ENCODE measurements at regions not wholly inside any gene's neighbourhood (a gene's known extent, or its start where the extent isn't known, plus 50 kb on each side); places are given as distances from the start of the nearest gene placed in this dataset.

DNA sequence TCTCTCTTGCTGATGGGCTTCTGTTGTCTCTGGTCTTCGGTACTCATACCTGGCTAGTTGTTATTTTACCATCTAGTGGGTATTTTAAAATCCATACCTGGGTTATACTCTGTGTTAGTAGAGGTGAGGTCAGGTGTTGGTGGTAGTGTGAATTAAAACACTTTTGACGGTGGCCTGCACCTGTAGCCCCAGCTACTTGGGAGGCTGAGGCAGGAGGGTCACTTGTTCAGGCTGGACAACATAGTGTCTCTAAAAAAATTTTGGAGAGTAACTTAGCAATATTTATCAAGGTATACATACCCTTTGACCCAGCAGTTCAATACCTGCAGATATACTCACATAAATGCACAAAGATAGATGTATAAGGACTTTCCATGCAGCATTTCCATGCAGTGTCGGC is 55.4 kb downstream of the GSX1 start:
- DNase-seq: no peak

DNA sequence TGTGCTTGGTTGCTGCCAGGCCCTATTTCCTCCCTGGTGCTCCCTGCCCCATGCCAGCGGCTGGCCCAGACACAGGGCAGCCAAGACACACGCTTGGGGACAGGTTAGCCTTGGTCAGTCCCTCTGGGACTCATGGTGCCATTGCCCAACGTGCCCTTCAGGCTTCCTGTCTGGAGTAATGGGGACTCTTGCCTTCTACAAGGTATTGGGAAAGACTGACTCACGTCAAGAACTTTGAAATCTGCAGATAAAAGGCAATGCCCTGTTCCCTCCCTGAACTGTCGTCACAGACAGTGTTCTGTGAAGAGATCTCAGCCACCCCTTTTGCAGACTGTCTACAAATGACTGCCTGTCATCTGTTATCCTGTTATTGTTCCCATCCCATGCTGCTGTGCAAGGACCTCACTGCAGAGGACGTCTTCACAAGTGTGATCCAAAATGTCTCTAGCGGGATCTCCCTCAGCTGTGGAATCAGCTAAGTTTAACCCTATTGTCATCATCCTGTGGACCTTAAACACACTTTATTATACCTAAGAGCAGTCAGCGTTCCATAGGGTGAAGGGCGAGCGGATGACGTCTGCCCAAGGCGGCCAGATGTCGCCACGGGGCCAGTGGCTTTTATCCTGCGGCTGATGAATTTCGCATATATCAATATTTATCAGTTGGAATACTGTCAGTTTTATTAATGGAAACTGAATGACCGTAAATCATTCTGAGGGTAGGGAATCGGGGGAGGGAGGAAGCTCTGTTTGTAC is 59.0 kb downstream of the GSX1 start:
- no peak for DNase-seq

DNA sequence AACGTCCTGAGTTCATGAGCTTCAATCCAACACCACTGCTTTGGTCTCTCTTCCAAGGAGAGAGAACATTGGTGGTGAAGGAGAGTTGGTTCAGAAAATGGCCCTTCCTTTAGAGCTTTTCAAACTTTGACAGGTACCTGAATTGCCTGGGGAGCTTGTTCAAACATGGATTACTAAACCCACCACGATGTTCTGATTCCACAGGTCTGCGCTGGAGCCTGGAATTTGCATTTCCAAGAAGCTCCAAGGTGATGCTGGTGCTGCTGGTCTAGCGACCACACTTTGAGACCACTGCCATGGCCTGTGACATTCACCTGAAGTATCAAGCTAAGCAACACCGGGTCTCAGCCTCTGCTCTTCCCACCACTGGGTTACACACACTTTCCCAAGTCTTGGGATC is 60.2 kb downstream of the GSX1 start:
- DNase-seq: no peak

DNA sequence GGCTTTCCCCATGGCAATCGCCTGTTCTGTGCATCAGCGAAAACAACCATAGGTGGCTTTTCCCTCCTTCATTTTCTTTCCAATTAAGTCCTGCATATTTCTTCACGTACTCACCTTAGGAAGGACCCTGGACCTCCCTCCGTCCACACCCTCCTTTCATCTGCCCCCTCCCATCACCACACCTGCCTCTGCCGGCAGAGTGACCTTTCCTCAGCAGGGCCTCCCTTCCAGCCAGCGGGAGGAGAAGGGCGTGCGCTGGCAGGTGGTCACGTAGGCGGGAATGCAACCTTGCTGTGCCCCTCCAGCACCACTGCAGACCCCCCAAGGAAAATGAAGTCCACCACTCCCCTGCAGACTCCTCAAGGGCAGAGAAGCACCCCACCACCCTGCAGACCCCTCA is 61.1 kb downstream of the GSX1 start:
- DNase-seq: no peak

DNA sequence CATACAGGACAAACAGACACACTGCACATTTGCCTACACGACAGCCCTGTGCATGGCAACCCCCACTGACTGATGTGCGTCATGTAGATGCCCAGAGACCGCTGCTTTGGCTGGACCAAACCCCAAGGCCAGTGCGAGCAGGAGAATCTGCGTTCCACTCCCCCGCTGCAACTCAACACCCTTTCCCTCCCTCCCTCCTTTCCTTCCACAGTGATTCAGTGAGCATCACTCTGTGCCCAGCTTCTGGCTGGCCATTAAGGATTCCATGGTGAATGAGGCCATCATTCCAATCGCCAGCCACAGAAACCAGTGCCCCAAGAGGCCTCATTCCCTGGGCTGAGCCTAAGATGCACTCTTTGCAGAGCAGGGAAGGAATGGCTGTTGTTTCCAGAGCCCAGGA is 61.6 kb downstream of the GSX1 start:
- DNase-seq: no peak

DNA sequence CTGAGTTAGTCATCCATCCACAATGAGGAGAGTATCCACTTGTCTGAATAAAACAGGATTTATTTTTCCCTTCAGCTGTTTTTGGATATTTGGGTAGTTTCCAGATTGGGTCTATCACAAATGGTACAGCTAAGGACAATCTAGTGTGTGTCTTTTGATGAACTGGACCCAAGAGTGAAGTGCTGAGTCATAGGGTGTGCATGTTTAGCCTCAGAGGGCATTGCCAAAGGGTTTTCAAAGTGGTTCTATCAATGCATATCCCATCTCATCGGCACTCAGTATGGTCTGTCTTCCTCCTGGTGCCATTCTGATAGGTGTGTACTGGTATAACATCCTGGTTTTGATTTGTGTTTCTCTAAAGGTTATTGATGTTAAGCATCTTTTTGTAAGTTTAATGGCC is 62.3 kb downstream of the GSX1 start:
- no peak for DNase-seq

DNA sequence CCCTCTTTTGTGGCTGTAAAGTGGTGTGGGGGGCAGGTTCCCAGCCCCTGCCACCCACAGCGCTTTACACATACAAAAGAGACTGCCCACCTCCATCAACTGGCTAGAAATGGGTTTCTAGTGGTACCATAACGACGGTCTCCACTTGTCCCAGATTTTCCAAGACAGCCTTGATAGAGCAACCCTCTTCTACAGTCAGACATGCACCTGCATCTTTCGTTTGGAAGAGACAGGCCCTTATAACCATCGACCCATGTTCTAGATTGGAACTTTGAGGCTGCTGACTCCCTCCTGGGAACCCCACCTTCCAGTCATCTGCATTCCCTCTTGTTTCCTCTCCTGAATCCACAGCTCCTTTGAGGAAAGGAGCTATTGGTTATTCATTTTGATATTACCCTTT is 63.1 kb downstream of the GSX1 start:
- no peak for DNase-seq

DNA sequence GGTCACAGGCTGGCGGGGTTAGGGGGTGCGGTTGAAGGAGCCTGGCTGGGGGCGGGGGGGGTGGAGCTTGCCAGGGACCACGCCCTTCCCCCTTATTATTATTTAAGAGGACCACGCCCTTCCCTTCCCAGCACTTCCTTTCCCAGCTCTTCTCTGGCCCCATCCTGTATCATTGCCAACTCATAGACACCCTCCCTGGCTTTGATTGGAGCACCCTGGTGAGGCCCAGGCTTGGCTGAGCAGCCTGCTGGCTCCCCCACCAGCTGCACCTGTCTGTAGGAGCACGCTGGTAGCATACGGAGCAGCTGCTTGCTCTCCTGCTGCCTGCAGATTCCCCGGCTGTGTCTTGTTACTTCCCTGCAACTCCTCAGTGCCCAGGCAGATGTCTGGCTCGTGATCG is 62.5 kb upstream of the PDX1 start:
- no peak for DNase-seq

DNA sequence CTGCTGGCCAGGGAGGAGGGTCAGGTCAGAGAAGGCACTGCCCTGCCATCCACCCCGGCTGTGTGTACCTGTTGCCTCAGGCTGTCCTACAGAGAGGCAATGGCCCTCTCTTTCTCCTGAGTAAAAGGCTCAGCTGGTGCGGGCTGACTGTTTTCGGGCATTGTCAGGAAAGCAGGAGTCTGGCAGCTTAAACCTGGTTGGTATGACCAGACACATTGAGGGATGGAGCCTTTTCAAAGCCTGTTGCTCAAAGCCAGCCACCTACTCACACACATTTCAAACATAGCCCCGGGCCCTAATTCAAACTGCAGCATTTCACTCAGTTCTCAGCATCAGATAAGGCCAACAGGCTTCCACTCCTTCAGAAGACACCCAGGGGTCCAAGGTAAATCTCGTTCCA is 61.8 kb upstream of the PDX1 start:
- no peak for DNase-seq

DNA sequence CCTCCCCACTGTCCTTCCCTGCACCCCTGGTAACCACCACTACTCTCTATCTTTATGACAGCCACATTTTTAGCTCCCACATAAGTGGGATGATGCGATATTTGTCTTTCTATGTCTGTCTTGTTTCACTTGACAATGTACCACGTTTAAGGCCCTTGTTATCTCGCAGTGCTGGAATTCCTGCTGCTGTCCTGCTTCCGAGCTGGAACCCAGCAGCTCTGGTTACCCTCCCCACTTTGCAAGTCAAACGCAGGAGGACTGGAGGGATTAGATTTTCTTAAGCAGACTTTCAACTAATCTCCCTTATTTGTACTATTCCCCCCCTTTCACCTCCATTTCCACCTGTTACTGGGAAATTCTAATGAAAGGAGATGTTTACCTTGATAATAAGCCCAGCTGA is 59.1 kb upstream of the PDX1 start:
- no peak for DNase-seq

DNA sequence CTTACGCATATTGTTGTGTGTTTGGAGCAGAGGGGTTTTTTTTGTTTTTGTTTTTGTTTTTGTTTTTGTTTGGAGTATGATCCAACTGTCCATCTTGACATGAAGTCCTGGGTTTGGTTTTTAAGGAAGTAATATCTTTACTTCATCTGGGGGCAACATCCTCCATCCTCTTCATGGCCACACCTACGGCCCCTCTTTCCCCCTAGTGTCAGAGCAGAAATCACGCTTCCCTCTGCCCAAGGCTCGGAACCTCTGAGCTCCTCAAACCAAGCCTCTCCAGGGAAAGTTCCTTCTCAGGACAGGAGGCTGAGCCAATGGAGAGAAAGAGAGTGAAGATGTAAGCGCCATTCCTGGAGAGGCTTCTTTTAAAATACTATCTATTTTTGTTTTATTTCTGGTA is 58.6 kb upstream of the PDX1 start:
- DNase-seq: no peak

DNA sequence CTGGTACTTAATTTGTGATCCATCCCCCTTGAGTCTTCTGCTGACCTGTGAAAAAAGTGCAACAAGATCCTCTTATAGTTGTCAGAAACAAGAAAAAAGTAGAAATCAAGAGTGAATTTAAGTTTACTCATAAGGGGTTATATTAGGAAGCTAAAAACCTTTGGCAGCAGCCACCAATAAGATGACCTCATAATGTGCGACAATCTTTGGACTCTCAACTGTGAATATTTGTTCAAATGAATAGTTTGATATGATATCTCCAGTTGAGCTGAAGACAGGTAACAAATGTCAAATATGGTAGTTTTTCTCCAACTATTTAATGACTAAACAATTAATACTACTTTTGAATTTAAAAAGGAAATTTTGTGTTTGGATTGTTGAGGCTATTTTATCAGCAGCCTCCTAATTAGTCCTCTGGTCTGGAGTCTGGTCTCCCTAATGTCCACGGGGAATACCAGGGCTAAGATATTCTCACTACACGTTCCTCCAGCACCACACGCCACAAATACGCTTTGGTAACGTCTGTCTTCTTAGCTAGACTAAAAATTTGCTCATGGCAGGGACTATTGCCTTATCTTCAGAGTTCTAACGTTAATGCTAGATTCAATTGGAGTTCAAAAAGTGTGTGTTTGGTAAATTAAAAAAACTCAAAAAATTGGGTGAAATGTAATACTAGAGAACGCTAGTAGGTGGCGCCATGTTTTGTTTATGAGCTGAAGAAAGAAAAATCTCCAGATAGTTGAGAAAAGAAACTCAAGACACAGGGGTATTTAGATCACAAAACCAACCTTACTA is 51.0 kb upstream of the PDX1 start:
- peak; percentile 5 for DNase-seq

DNA sequence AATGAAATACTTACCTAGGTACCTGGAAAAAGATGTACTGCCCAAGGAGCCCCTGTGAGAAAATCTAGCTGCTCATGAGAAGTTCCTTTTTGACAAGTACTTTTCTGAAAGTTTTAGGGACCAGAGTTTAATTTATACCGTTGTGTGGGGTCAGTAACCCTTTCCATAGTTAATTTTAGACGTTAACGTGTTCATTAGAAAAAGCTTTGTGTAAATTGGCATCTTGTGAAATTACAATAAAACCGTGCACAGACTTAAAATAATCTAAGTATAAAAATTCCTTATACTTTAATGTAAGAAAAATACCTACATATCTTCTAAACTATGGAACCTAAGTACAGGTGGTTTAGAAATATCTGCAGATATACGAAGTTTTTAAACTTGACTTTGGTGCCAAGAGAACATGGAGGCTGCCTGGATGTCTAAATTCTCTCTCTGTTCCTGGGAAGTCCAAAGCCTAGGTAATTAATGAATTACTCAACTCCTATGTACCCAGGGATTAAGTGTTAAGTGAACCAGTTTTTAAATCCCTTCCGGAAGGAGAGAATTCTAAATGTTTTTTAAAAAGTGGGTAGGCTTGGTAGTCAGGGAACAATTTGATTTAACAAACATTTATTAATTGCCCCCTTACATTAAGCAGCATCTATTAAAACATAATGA is 50.2 kb upstream of the PDX1 start:
- DNase-seq: no peak

All from activated CD4-positive, alpha-beta T cell treated with anti-CD3 and anti-CD28 coated beads, Interleukin-2, Interleukin-6, amounts not matched to agents 100 ng/mL and 50 ng/mL, durations not matched to agents 16 hours and 8 hours (primary cell).